Urinary bladder (tissue), 3 donors: ENCODE measurements at regions not wholly inside any gene's neighbourhood (a gene's known extent, or its start where the extent isn't known, plus 50 kb on each side); places are given as distances from the start of the nearest gene placed in this dataset.
"Not testable (repeated sequence)": the region's sequence is repeated elsewhere in the genome, so short reads cannot be mapped to it uniquely, and the experiment has no call there.

Source experiments
- DNase-seq: peaks from one replicate; pipeline ENCODE4 v3.0.0-alpha.2; 2015; ENCODE audit errors: extremely low spot score
- H3K27ac ChIP-seq: one replicate; pipeline ENCODE4 v1.5.1; 2013; ENCODE audit warnings: low read depth, mild to moderate bottlenecking, moderate library complexity
- H3K36me3 ChIP-seq: one replicate; pipeline ENCODE4 v1.6.1; 2013; ENCODE audit warnings: mild to moderate bottlenecking, moderate library complexity; ENCODE audit not compliant: insufficient read depth
- H3K4me1 ChIP-seq: one replicate; pipeline ENCODE4 v1.6.1; 2013; ENCODE audit warnings: mild to moderate bottlenecking, moderate library complexity; ENCODE audit not compliant: insufficient read depth
- H3K4me3 ChIP-seq: one replicate; pipeline ENCODE4 v1.5.1; 2013; ENCODE audit warnings: low read depth, low read length
- WGBS: extraction: QIAGEN DNeasy Blood & Tissue Kit; methylation state at CpG from one replicate; pipeline ENCODE4 v1.1.7; 2013; 5-methylcytosine and 5-hydroxymethylcytosine counted together
- donor health status: healthy with polysubstance abuse.
- donor health status: healthy.

DNA sequence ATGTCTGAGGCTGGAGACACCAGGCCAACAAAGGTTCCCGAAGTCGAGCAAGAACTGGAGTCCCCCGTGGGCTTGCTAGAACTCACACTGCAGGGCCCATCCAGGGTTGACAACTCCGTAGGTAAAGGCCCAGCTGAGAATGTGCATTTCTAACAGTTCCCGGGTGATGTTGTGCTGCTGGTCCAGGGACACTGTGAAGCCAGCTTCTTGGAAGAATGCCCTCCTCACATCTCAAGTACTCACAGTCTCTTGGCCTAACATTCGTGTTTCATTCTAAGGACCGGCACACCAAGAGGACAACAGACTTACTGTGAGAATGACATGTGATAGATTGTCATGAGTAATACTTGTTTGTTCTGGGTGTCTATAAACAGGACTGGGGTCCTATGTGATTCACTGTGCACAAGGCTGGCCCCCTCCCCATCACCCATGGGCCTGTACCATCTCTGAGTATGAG, 682.3 kb upstream of the IGFBP3 start:
- WGBS, result 69% methylated on average over 7 of the region's 7 CpGs

DNA sequence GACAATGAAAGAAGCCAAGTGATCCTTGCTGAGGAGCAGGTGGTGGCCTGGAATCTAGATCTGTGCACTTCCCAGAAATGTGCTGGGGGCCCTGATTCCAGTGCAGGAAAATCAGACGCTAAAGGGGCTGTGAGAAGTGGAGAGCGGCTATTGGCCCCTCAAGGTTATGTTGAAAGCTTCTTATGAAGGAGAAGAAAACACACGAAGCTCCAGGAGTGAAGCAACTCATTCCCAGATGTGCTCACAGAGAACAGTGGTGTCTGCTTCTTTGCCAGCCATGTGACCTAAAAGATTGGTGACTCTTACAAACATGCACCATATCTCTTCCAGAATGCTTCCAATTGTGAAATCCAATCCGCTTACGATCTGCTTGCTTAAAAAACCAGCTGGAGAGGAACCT, 679.3 kb upstream of the IGFBP3 start:
- Histone ChIP-seq H3K36me3 (no peaks in the 10 kb centered on the region), H3K4me1 (no peaks in the 10 kb centered on the region), H3K27ac (no peak overlapping the region), H3K4me3 (no peak overlapping the region)
- DNase-seq, result no peak
- WGBS, result 87% methylated on average over 5 of the region's 5 CpGs

More for the DNA sequence above, 682.3 kb upstream of the IGFBP3 start:
- no peak for DNase-seq
- Histone ChIP-seq H3K4me3 (no peak overlapping the region), H3K27ac (peak overlapping the region; percentile 11), H3K4me1 (no peaks in the 10 kb centered on the region), H3K36me3 (no peaks in the 10 kb centered on the region)

DNA sequence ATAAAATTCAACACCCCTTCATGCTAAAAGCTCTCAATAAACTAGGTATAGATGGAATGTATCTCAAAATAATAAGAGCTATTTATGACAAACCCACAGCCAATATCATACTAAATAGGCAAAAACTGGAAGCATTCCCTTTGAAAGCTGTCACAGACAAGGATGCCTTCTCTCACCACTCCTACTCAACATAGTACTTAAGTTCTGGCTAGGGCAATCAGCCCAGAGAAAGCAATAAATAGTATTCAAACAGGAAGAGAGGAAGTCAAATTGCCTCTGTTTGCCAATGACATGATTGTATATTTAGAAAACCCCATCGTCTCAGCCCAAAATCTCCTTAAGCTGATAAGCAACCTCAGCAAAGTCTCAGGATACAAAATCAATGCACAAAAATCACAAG, 673.8 kb upstream of the IGFBP3 start:
- H3K27ac ChIP-seq, H3K36me3 ChIP-seq, H3K4me1 ChIP-seq, H3K4me3 ChIP-seq, DNase-seq: not testable (repeated sequence)
- WGBS, result 28% methylated on average over 1 of the region's 1 CpG

DNA sequence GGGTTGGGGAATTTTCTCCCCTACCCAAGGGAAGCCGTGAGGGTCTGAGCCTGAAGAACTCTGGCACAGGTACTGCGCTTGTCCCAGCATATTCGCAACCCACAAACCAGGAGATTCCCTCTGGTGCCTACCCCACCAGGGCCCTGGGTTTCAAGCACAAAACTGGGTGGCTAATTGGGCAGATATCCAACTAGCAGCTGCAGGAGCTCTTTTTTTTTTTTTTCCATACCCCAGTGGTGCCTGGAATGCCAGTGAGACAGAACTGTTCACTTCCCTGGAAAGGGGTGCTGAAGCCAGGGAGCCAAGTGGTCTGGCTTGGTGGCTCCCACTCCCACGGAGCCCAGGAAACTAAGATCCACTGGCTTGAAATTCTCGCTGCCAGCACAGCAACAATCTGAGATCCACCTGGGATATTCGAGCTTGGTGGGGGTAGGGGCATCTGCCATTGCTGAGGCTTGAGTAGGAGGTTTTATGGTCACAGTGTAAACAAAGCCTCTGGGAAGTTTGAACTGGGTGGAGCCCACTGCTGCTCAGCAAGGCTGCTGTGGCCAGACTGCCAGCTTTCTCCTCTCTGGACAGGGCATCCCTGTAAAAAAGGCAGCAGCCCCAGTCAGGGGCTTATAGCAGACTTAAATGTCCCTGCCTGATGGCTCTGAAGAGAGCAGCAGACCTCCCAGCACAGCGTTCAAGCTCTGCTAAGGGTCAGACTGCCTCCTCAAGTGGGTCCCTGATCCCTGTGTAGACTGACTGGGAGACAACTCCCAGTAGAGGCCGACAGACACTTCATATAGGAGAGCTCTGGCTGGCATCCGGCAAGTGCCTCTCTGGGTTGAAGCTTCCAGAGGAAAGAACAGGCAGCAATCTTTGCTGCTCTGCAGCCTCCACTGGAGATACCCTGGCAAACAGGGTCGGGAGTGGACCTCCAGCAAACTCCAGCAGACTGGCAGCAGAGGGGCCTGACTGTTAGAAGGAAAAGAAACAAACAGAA, 670.1 kb upstream of the IGFBP3 start:
- H3K4me1 ChIP-seq, DNase-seq, H3K36me3 ChIP-seq, H3K4me3 ChIP-seq, H3K27ac ChIP-seq: not testable (repeated sequence)
- 74% methylated on average over 10 of the region's 10 CpGs for WGBS

DNA sequence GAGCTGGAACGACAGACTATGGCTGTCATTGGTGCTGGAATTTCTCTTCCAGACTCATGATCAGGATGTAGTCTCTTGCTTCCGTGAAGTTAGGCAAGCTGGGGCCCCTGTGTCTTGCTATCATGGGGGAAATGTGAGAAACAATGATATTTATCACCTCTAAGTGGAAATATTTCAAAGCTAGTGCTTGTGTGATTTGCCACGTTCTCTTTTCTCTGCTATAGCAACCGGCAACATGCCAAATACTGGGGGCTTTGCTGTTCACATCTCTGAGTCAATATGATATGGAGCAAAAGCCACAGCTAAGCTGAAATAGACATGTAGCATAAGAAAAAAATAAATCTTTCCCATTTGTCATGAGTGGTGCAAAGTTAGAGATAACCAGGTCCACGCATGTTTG, 668.2 kb upstream of the IGFBP3 start:
- no peak for DNase-seq
- 61% methylated on average over 5 of the region's 5 CpGs for WGBS
- Histone ChIP-seq H3K4me3 (no peak overlapping the region), H3K27ac (no peak overlapping the region), H3K36me3 (no peaks in the 10 kb centered on the region), H3K4me1 (no peaks in the 10 kb centered on the region)

DNA sequence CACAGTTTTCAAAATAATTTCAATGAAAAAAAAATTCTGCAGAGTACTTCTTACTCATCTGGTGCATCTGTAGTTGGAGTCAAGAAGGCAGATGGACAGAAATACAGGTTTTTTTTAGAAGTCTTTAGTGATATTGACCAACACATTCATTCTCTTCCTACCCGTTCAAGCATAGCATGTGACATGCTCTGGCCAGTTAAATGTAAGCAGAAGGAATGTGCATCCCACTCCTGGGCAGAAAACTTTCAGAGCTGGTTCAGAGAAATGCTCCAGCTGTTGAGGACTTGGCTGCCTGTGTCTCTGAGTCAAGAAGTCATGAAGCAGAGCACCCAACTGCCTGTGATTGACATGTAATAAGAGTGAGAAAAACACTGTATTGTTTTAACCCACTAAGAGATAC, 665.3 kb upstream of the IGFBP3 start:
- 58% methylated on average over 1 of the region's 1 CpG for whole genome bisulfite sequencing
- H3K27ac ChIP-seq, result no peak overlapping the region
- H3K4me3 ChIP-seq, result no peak overlapping the region
- H3K4me1 ChIP-seq, result no peaks in the 10 kb centered on the region
- DNase-seq, result no peak
- no peaks in the 10 kb centered on the region for H3K36me3 ChIP-seq

DNA sequence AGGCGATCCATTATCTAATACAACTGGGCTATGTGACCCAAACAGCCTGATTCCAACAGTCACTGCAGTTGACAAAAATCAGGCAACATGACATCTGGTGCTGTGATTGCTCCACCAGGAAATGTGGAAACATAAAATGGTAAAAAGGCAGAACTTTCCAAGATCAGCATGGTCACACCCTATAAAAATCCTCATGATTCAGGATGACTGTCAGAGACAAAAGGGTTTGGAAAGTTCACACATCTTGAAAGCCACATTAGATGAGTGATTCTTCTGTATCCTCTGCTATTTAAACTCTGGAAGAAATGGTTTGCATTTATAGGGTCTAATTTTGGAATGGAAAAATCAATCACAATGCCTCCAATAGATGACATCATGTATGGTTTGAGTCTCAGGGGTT, 662.6 kb upstream of the IGFBP3 start:
- Histone ChIP-seq H3K36me3 (no peaks in the 10 kb centered on the region), H3K4me3 (no peak overlapping the region), H3K27ac (no peak overlapping the region), H3K4me1 (no peaks in the 10 kb centered on the region)
- WGBS, result 89% methylated on average over 1 of the region's 1 CpG
- DNase-seq, result no peak

DNA sequence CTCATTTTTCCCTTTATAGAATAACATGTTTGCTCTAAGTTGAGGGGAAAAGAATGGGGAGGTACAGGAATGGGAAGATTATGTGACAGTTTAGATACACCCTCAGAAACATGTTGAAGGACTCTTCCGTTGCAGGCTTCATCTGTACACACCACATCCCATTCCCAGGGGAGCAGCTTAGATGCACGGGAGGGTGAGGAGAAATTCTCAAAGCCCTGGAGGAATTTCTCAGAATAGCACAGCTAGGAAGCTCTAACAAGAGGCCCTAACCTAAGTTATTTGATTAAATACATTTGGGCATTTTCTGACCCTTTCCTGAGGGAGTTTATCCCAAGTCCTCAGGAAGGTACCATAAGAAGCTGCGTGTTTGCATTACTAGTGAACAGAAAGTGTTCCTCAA, 660.2 kb upstream of the IGFBP3 start:
- no peak overlapping the region for H3K4me3 ChIP-seq
- DNase-seq, result no peak
- WGBS, result 89% methylated on average over 3 of the region's 3 CpGs

DNA sequence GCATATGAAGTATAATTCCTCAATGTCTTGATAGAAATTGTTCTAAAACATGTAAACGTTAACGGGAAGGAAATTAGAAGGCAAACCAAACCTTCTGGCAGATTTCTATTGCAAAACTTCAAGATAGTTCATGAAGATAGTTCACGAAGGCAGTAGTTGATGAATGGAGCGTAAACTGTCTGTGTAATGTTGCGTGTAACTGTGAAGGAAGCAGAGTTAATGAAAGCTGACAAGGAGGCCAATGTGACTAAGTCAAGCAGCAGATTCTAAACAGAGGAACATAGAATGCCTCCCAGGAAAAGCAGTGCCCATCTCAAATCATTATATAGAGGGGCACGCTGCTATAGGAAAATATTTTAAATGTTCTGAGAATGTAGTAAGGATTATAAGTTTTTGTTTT, 659.7 kb upstream of the IGFBP3 start:
- Histone ChIP-seq H3K36me3 (no peaks in the 10 kb centered on the region), H3K27ac (no peak overlapping the region), H3K4me1 (no peaks in the 10 kb centered on the region), H3K4me3 (no peak overlapping the region)
- DNase-seq, result no peak
- WGBS, result 89% methylated on average over 6 of the region's 6 CpGs

More for the DNA sequence above, 660.2 kb upstream of the IGFBP3 start:
- no peaks in the 10 kb centered on the region for H3K36me3 ChIP-seq
- no peak overlapping the region for H3K27ac ChIP-seq
- H3K4me1 ChIP-seq, result no peaks in the 10 kb centered on the region

DNA sequence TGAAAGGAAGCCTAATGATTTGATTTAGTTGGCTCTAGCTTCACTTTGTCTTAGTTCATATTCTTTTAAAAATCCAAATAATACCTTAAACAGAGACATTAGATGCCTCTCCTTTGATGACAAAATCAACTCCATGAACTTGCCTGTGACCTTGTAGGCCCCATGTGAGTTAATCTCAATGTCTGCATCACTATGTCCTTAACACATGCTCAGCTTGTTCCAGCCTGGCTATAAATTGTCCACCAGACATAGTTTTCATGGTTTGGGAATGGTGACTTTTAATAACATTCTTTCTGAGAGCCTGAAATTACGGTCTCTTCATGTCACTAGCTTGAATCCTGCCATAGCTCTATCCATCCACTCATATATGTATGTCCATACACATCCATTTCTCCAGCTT, 656.3 kb upstream of the IGFBP3 start:
- H3K4me3 ChIP-seq, result no peak overlapping the region
- no peaks in the 10 kb centered on the region for H3K36me3 ChIP-seq
- H3K27ac ChIP-seq, result no peak overlapping the region
- no peak for DNase-seq
- 91% methylated on average over 1 of the region's 1 CpG for WGBS
- no peaks in the 10 kb centered on the region for H3K4me1 ChIP-seq

DNA sequence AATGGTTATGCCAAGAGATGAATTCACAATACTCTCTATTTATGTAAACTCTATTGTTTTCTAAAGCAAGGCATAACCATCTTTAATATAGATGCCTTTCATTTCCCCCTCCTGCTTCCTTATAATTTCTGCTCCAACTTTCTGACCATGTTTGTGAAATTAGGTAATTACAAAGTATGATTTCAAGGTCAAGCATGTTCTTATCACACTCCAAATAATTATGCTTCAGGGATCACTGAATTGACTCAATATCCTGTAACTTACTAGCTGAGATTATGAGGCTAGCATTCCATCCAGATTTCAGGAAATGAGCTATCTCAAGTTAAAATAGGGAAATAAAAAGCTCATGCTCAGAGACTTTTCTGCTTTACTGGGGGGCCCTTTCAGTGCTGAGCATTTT, 655.9 kb upstream of the IGFBP3 start:
- no peaks in the 10 kb centered on the region for H3K36me3 ChIP-seq
- no peaks in the 10 kb centered on the region for H3K4me1 ChIP-seq
- H3K4me3 ChIP-seq, result no peak overlapping the region
- no peak overlapping the region for H3K27ac ChIP-seq
- no peak for DNase-seq

DNA sequence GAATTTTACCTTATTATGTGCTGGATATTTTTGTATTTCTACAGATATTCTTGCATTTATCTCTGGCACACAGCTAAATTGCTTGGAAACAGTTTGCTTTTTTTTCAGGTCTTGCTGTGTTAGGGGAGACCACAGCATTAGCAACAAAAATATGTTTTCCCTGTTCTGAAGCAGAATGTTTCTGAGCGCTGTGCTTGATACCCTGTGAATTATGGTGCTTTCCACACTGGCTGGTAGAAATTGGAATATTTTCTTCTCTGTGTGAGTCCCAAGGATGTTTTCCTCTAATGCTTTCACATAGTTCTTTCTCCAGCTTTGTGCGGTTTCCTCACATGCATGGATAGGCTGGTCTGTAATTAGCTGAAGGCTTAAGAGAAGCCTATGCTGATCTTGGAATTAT, 651.6 kb upstream of the IGFBP3 start:
- Histone ChIP-seq H3K4me3 (no peak overlapping the region), H3K36me3 (no peaks in the 10 kb centered on the region), H3K4me1 (no peaks in the 10 kb centered on the region), H3K27ac (no peak overlapping the region)
- DNase-seq, result no peak
- WGBS, result 72% methylated on average over 2 of the region's 2 CpGs

DNA sequence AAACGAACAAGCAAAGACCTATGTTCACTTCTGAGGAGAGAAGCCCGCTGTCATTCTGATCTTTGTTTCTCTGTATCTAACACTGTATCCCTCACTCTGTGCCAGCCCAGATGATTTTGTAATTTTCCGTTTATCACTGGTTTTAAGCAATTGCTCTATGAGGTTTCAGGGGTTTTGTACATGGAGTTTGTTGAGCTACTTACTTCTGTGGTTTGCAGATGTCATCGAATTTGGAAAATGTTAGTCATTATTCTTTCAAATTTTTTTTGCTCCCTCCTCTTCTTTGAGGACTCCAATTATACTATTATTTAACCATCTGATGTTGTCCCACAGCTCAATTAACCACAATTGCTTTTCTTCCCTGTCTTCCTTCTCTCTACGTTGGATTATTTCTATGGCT, 650.9 kb upstream of the IGFBP3 start:
- Histone ChIP-seq H3K27ac (no peak overlapping the region), H3K36me3 (no peaks in the 10 kb centered on the region), H3K4me1 (no peaks in the 10 kb centered on the region), H3K4me3 (no peak overlapping the region)
- WGBS, result 96% methylated on average over 5 of the region's 5 CpGs
- DNase-seq, result no peak

DNA sequence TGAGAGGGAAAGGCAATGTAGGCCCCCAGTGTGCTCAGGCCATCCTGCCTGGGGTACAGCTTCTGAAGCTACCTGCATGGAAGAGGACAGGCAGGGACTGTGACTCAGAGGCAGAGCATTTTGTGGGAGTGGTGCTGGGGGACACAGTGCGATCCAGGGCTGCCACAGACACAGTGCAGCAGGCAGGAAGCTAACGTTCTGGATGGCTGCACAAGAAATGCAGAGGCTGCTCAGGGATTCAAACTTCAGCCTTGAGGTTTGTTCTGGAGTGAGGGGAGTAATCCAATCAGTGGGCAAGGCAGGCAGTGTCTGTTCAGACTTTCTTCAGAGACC, 648.0 kb upstream of the IGFBP3 start:
- DNase-seq, result no peak
- no peak overlapping the region for H3K4me3 ChIP-seq
- H3K36me3 ChIP-seq, result no peaks in the 10 kb centered on the region
- no peaks in the 10 kb centered on the region for H3K4me1 ChIP-seq
- WGBS, result 70% methylated on average over 2 of the region's 2 CpGs
- H3K27ac ChIP-seq, result no peak overlapping the region
